NCI-H345 treated with DMSO at 0.1 percent for 48 hours (cell line): ENCODE measurements at regions not wholly inside any gene's neighbourhood (a gene's known extent, or its start where the extent isn't known, plus 50 kb on each side); places are given as distances from the start of the nearest gene placed in this dataset.

Experiments used
- DNase-seq: peaks from one replicate; lab custom pipeline; 2025; ENCODE audit not compliant: unreplicated experiment; lab: John Stamatoyannopoulos, UW

GRCh38 chr5:88489364-88489763 is 220.7 kb upstream of the TMEM161B start:
- DNase-seq = no peak

GRCh38 chr5:88488561-88488960 is 219.9 kb upstream of the TMEM161B start:
- no peak for DNase-seq

GRCh38 chr5:88488130-88488529 is 219.5 kb upstream of the TMEM161B start:
- no peak for DNase-seq

- DNase-seq = no peak
These were observed 218.4 kb upstream of the TMEM161B start for GRCh38 chr5:88487066-88487465.

- DNase-seq = no peak
These were observed 217.8 kb upstream of the TMEM161B start for GRCh38 chr5:88486431-88486830.

GRCh38 chr5:88485531-88485930 is 216.9 kb upstream of the TMEM161B start:
- DNase-seq = no peak

GRCh38 chr5:88483964-88484672 is 215.5 kb upstream of the TMEM161B start:
- DNase-seq = no peak

GRCh38 chr5:88480801-88481499 is 212.3 kb upstream of the TMEM161B start:
- DNase-seq = no peak

GRCh38 chr5:88480245-88480644 is 211.6 kb upstream of the TMEM161B start:
- no peak for DNase-seq

GRCh38 chr5:88474574-88474973 is 205.9 kb upstream of the TMEM161B start:
- DNase-seq = no peak

GRCh38 chr5:88470745-88471144 is 202.1 kb upstream of the TMEM161B start:
- DNase-seq = no peak

GRCh38 chr5:88459971-88460370 is 191.3 kb upstream of the TMEM161B start:
- no peak for DNase-seq

- DNase-seq = no peak
These were observed 184.2 kb upstream of the TMEM161B start for GRCh38 chr5:88452820-88453219.

GRCh38 chr5:88450239-88450638 is 181.6 kb upstream of the TMEM161B start:
- DNase-seq = no peak

GRCh38 chr5:88438006-88438405 is 169.4 kb upstream of the TMEM161B start:
- no peak for DNase-seq

GRCh38 chr5:88436290-88436689 is 167.6 kb upstream of the TMEM161B start:
- no peak for DNase-seq

GRCh38 chr5:88428633-88429032 is 160.0 kb upstream of the TMEM161B start:
- no peak for DNase-seq

- no peak for DNase-seq
These were observed 157.8 kb upstream of the TMEM161B start for GRCh38 chr5:88426441-88426840.

GRCh38 chr5:88425124-88425523 is 156.5 kb upstream of the TMEM161B start:
- DNase-seq = no peak

- no peak for DNase-seq
These were observed 151.3 kb upstream of the TMEM161B start for GRCh38 chr5:88419931-88420330.

- DNase-seq = no peak
These were observed 138.7 kb upstream of the TMEM161B start for GRCh38 chr5:88407341-88407740.

GRCh38 chr5:88405783-88406182 is 137.1 kb upstream of the TMEM161B start:
- DNase-seq = no peak

- DNase-seq = no peak
These were observed 135.8 kb upstream of the TMEM161B start for GRCh38 chr5:88404405-88404804.
